ENCODE measurements at regions not wholly inside any gene's neighbourhood (a gene's known extent, or its start where the extent isn't known, plus 50 kb on each side); places are given as distances from the start of the nearest gene placed in this dataset.

- TF ChIP-seq CTCF (conservative IDR thresholded peaks at IDR 0.05; ENCODE audit: low read length) = no peak
- no peak for TF ChIP-seq EZH2phosphoT487 (IDR thresholded peaks at IDR 0.05; ENCODE audit: borderline replicate concordance, low read depth, low read length)
Measured at GRCh38 chr20:58018590-58018989, 209.9 kb downstream of the ANKRD60 start.

All from OCI-LY7 (cell line).